ENCODE measurements at regions not wholly inside any gene's neighbourhood (a gene's known extent, or its start where the extent isn't known, plus 50 kb on each side); places are given as distances from the start of the nearest gene placed in this dataset.

GRCh38 chr22:47279337-47279736 is 516.9 kb downstream of the TBC1D22A start:
- intact Hi-C loops (cut with micrococcal nuclease; ENCODE audit: unreplicated experiment) (no loop called here), in situ Hi-C loops (cut with HindIII; ENCODE audit: low pct_unique_long_range_greater_than_20kb, low sequenced_read_pairs) (no loop called here)
- Histone ChIP-seq H3K27me3 (ENCODE audit: control insufficient read depth, insufficient read depth, low read length) (no peaks in the 10 kb centered on the region), H3K36me3 (ENCODE audit: control insufficient read depth, insufficient read depth, low read length) (no peaks in the 10 kb centered on the region), H3K4me1 (ENCODE audit: control insufficient read depth, insufficient read depth, low read length) (no peaks in the 10 kb centered on the region; the same call in none of the 2 replicates), H3K9me3 (ENCODE audit: control insufficient read depth, insufficient read depth, low read depth, low read length) (no peaks in the 10 kb centered on the region), H3K27ac (ENCODE audit: low read length) (no peak overlapping the region), H3K4me3 (ENCODE audit: low read depth in 2 of 2, low read length in 2 of 2) (no peak overlapping the region)
- DNase-seq (ENCODE audit: low read depth, low spot score) = no peak
- no peak for ATAC-seq
- CTCF ChIA-PET = no interaction called here
- TF ChIP-seq CTCF (IDR thresholded peaks at IDR 0.05) = no peak
- no peak for TF ChIP-seq POLR2AphosphoS5 (IDR thresholded peaks at IDR 0.05; ENCODE audit: low read depth, low read length)
- no peak for TF ChIP-seq SIN3A (IDR thresholded peaks at IDR 0.05; ENCODE audit: borderline replicate concordance, insufficient read depth, low read depth, low read length)
- TF ChIP-seq, protein P1, sequence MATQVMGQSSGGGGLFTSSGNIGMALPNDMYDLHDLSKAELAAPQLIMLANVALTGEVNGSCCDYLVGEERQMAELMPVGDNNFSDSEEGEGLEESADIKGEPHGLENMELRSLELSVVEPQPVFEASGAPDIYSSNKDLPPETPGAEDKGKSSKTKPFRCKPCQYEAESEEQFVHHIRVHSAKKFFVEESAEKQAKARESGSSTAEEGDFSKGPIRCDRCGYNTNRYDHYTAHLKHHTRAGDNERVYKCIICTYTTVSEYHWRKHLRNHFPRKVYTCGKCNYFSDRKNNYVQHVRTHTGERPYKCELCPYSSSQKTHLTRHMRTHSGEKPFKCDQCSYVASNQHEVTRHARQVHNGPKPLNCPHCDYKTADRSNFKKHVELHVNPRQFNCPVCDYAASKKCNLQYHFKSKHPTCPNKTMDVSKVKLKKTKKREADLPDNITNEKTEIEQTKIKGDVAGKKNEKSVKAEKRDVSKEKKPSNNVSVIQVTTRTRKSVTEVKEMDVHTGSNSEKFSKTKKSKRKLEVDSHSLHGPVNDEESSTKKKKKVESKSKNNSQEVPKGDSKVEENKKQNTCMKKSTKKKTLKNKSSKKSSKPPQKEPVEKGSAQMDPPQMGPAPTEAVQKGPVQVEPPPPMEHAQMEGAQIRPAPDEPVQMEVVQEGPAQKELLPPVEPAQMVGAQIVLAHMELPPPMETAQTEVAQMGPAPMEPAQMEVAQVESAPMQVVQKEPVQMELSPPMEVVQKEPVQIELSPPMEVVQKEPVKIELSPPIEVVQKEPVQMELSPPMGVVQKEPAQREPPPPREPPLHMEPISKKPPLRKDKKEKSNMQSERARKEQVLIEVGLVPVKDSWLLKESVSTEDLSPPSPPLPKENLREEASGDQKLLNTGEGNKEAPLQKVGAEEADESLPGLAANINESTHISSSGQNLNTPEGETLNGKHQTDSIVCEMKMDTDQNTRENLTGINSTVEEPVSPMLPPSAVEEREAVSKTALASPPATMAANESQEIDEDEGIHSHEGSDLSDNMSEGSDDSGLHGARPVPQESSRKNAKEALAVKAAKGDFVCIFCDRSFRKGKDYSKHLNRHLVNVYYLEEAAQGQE (IDR thresholded peaks at IDR 0.05; ENCODE audit: insufficient read depth in 1 of 2, low read depth in 2 of 2, low read length in 1 of 2) = no peak
- no peak for TF ChIP-seq TCF7L2 (IDR thresholded peaks at IDR 0.05; ENCODE audit: low read depth, low read length)
- POLR2A ChIA-PET = interaction anchor here (0.7 kb wide), 1 partner anchor 15 kb away, joined by 3 read pairs; no protein-coding TSS in a partner anchor
- no TSS peak for BruUV-seq (replicated peaks)

- CTCF ChIA-PET = no interaction called here
- H3K27ac ChIP-seq (ENCODE audit: low read length) = no peak overlapping the region
- BruUV-seq (replicated peaks) = no TSS peak
- ATAC-seq = no peak
- no peaks in the 10 kb centered on the region for H3K36me3 ChIP-seq (ENCODE audit: control insufficient read depth, insufficient read depth, low read length)
- no peak for DNase-seq (ENCODE audit: low read depth, low spot score)
- TF ChIP-seq, protein P1 (IDR thresholded peaks at IDR 0.05; ENCODE audit: insufficient read depth in 1 of 2, low read depth in 2 of 2, low read length in 1 of 2) = no peak
- H3K4me1 ChIP-seq (ENCODE audit: control insufficient read depth, insufficient read depth, low read length) = no peaks in the 10 kb centered on the region; the same call in none of the 2 replicates
- POLR2A ChIA-PET = no interaction called here
- H3K4me3 ChIP-seq (ENCODE audit: low read depth in 2 of 2, low read length in 2 of 2) = no peak overlapping the region
- in situ Hi-C loops (cut with HindIII; ENCODE audit: low pct_unique_long_range_greater_than_20kb, low sequenced_read_pairs) = no loop called here
- no peaks in the 10 kb centered on the region for H3K9me3 ChIP-seq (ENCODE audit: control insufficient read depth, insufficient read depth, low read depth, low read length)
- intact Hi-C loops (cut with micrococcal nuclease; ENCODE audit: unreplicated experiment) = no loop called here
- no peaks in the 10 kb centered on the region for H3K27me3 ChIP-seq (ENCODE audit: control insufficient read depth, insufficient read depth, low read length)
Observed at GRCh38 chr22:47278655-47279054, 516.2 kb downstream of the TBC1D22A start.

Data from Panc1 (cell line).